ENCODE measurements at regions not wholly inside any gene's neighbourhood (a gene's known extent, or its start where the extent isn't known, plus 50 kb on each side); places are given as distances from the start of the nearest gene placed in this dataset.
"Not testable (repeated sequence)": the region's sequence is repeated elsewhere in the genome, so short reads cannot be mapped to it uniquely, and the experiment has no call there.

- intact Hi-C loops (cut with micrococcal nuclease), result no loop called here
- Mint-ChIP-seq H3K9me3 (peaks cover 8% of the 10 kb centered on the region), H3K27me3 (peaks cover 8% of the 10 kb centered on the region), H3K4me1 (ENCODE audit: low read depth) (no peaks in the 10 kb centered on the region), H3K27ac (no peak overlapping the region), H3K36me3 (ENCODE audit: low read depth) (no peaks in the 10 kb centered on the region), H3K4me3 (no peak overlapping the region)
Measured at GRCh38 chr21:35164971-35165483, 115.9 kb upstream of the RUNX1 start.

GRCh38 chr21:35164380-35164779, 115.3 kb upstream of the RUNX1 start:
- Mint-ChIP-seq H3K4me1 (ENCODE audit: low read depth) (no peaks in the 10 kb centered on the region), H3K9me3 (peaks cover 12% of the 10 kb centered on the region), H3K27ac (no peak overlapping the region), H3K4me3 (no peak overlapping the region), H3K36me3 (ENCODE audit: low read depth) (no peaks in the 10 kb centered on the region), H3K27me3 (peaks cover 8% of the 10 kb centered on the region)
- intact Hi-C loops (cut with micrococcal nuclease), result no loop called here

- Mint-ChIP-seq H3K27ac (no peak overlapping the region), H3K9me3 (peaks cover 17% of the 10 kb centered on the region), H3K4me1 (ENCODE audit: low read depth) (no peaks in the 10 kb centered on the region), H3K27me3 (peaks cover 10% of the 10 kb centered on the region), H3K4me3 (no peak overlapping the region), H3K36me3 (ENCODE audit: low read depth) (no peaks in the 10 kb centered on the region)
- intact Hi-C loops (cut with micrococcal nuclease), result no loop called here
Measured at GRCh38 chr21:35163411-35163810, 114.3 kb upstream of the RUNX1 start.

- H3K4me3 Mint-ChIP-seq, result no peak overlapping the region
- H3K9me3 Mint-ChIP-seq, result peaks cover 19% of the 10 kb centered on the region
- H3K36me3 Mint-ChIP-seq (ENCODE audit: low read depth), result no peaks in the 10 kb centered on the region
- no peaks in the 10 kb centered on the region for H3K4me1 Mint-ChIP-seq (ENCODE audit: low read depth)
- H3K27ac Mint-ChIP-seq, result no peak overlapping the region
- H3K27me3 Mint-ChIP-seq, result peaks cover 10% of the 10 kb centered on the region
- intact Hi-C loops (cut with micrococcal nuclease), result no loop called here
Measured at GRCh38 chr21:35162831-35163230, 113.7 kb upstream of the RUNX1 start.

- Mint-ChIP-seq H3K27me3 (peaks cover 3% of the 10 kb centered on the region), H3K27ac (no peak overlapping the region), H3K9me3 (peaks cover 21% of the 10 kb centered on the region), H3K4me3 (no peak overlapping the region), H3K4me1 (ENCODE audit: low read depth) (no peaks in the 10 kb centered on the region), H3K36me3 (ENCODE audit: low read depth) (no peaks in the 10 kb centered on the region)
- intact Hi-C loops (cut with micrococcal nuclease), result no loop called here
Measured at GRCh38 chr21:35159881-35160280, 110.8 kb upstream of the RUNX1 start.

- H3K27me3 Mint-ChIP-seq, result not testable (repeated sequence)
Measured at GRCh38 chr21:35157374-35157773, 108.3 kb upstream of the RUNX1 start.

GRCh38 chr21:35156293-35157278, 107.5 kb upstream of the RUNX1 start:
- H3K9me3 Mint-ChIP-seq, result peaks cover 21% of the 10 kb centered on the region
- no peaks in the 10 kb centered on the region for H3K36me3 Mint-ChIP-seq (ENCODE audit: low read depth)
- no peak overlapping the region for H3K4me3 Mint-ChIP-seq
- H3K4me1 Mint-ChIP-seq (ENCODE audit: low read depth), result no peaks in the 10 kb centered on the region
- peaks cover 9% of the 10 kb centered on the region for H3K27me3 Mint-ChIP-seq
- no peak overlapping the region for H3K27ac Mint-ChIP-seq
- intact Hi-C loops (cut with micrococcal nuclease), result no loop called here

More at GRCh38 chr21:35157374-35157773, 108.3 kb upstream of the RUNX1 start:
- H3K36me3 Mint-ChIP-seq (ENCODE audit: low read depth); H3K4me3 Mint-ChIP-seq; H3K4me1 Mint-ChIP-seq (ENCODE audit: low read depth); H3K27ac Mint-ChIP-seq; intact Hi-C loops (cut with micrococcal nuclease): not testable (repeated sequence)
- H3K9me3 Mint-ChIP-seq, result peaks cover 21% of the 10 kb centered on the region

GRCh38 chr21:35154788-35155187, 105.7 kb upstream of the RUNX1 start:
- H3K27ac Mint-ChIP-seq, result no peak overlapping the region
- H3K36me3 Mint-ChIP-seq (ENCODE audit: low read depth), result no peaks in the 10 kb centered on the region
- H3K4me1 Mint-ChIP-seq (ENCODE audit: low read depth), result peaks cover 6% of the 10 kb centered on the region
- intact Hi-C loops (cut with micrococcal nuclease), result no loop called here
- no peak overlapping the region for H3K4me3 Mint-ChIP-seq
- H3K9me3 Mint-ChIP-seq, result peaks cover 21% of the 10 kb centered on the region
- peaks cover 9% of the 10 kb centered on the region for H3K27me3 Mint-ChIP-seq

- peaks cover 6% of the 10 kb centered on the region for H3K4me1 Mint-ChIP-seq (ENCODE audit: low read depth)
- peaks cover 6% of the 10 kb centered on the region for H3K27me3 Mint-ChIP-seq
- no peak overlapping the region for H3K27ac Mint-ChIP-seq
- no peak overlapping the region for H3K4me3 Mint-ChIP-seq
- H3K36me3 Mint-ChIP-seq (ENCODE audit: low read depth), result no peaks in the 10 kb centered on the region
- peaks cover 12% of the 10 kb centered on the region for H3K9me3 Mint-ChIP-seq
- intact Hi-C loops (cut with micrococcal nuclease), result no loop called here
Measured at GRCh38 chr21:35153671-35154070, 104.6 kb upstream of the RUNX1 start.

- Mint-ChIP-seq H3K4me1 (ENCODE audit: low read depth) (peaks cover 11% of the 10 kb centered on the region), H3K9me3 (no peaks in the 10 kb centered on the region), H3K36me3 (ENCODE audit: low read depth) (no peaks in the 10 kb centered on the region), H3K27me3 (peaks cover 14% of the 10 kb centered on the region), H3K4me3 (no peak overlapping the region), H3K27ac (no peak overlapping the region)
- intact Hi-C loops (cut with micrococcal nuclease), result no loop called here
Measured at GRCh38 chr21:35150562-35151226, 101.6 kb upstream of the RUNX1 start.

- Mint-ChIP-seq H3K27ac (no peak overlapping the region), H3K36me3 (ENCODE audit: low read depth) (no peaks in the 10 kb centered on the region), H3K27me3 (peaks cover 15% of the 10 kb centered on the region), H3K9me3 (no peaks in the 10 kb centered on the region), H3K4me3 (no peak overlapping the region), H3K4me1 (ENCODE audit: low read depth) (peaks cover 11% of the 10 kb centered on the region)
- intact Hi-C loops (cut with micrococcal nuclease), result no loop called here
Measured at GRCh38 chr21:35149698-35150097, 100.6 kb upstream of the RUNX1 start.

- H3K4me1 Mint-ChIP-seq (ENCODE audit: low read depth), result peaks cover 11% of the 10 kb centered on the region
- no peak overlapping the region for H3K4me3 Mint-ChIP-seq
- H3K9me3 Mint-ChIP-seq, result no peaks in the 10 kb centered on the region
- intact Hi-C loops (cut with micrococcal nuclease), result no loop called here
- no peaks in the 10 kb centered on the region for H3K36me3 Mint-ChIP-seq (ENCODE audit: low read depth)
- H3K27me3 Mint-ChIP-seq, result peaks cover 11% of the 10 kb centered on the region
- no peak overlapping the region for H3K27ac Mint-ChIP-seq
Measured at GRCh38 chr21:35147439-35147838, 98.3 kb upstream of the RUNX1 start.

- Mint-ChIP-seq H3K9me3 (no peaks in the 10 kb centered on the region), H3K27ac (no peak overlapping the region), H3K4me1 (ENCODE audit: low read depth) (peaks cover 6% of the 10 kb centered on the region), H3K4me3 (no peak overlapping the region), H3K27me3 (peaks cover 11% of the 10 kb centered on the region), H3K36me3 (ENCODE audit: low read depth) (no peaks in the 10 kb centered on the region)
- intact Hi-C loops (cut with micrococcal nuclease), result no loop called here
Measured at GRCh38 chr21:35145626-35146233, 96.6 kb upstream of the RUNX1 start.

- intact Hi-C loops (cut with micrococcal nuclease), result no loop called here
- Mint-ChIP-seq H3K27ac (no peak overlapping the region), H3K4me1 (ENCODE audit: low read depth) (peaks cover 6% of the 10 kb centered on the region), H3K27me3 (peaks cover 11% of the 10 kb centered on the region), H3K36me3 (ENCODE audit: low read depth) (no peaks in the 10 kb centered on the region), H3K4me3 (no peak overlapping the region), H3K9me3 (no peaks in the 10 kb centered on the region)
Measured at GRCh38 chr21:35144978-35145377, 95.9 kb upstream of the RUNX1 start.

All from dendritic cell treated with granulocyte-macrophage colony-stimulating factor and Interleukin-4, amounts not matched to agents 40 ng/mL and 50 ng/mL, for 4 days (primary cell).